GM23338 (cell line): ENCODE measurements at regions not wholly inside any gene's neighbourhood (a gene's known extent, or its start where the extent isn't known, plus 50 kb on each side); places are given as distances from the start of the nearest gene placed in this dataset.

ENCODE experiments used
- ATAC-seq: fragments of 200-7000 bp; cut with Tn5 transposase; 3 replicates; pipeline ENCODE4 v1.9.1; 2020
- DNase-seq: peaks from one replicate; pipeline ENCODE4 v3.0.0-alpha.2; 2015; ENCODE audit warnings: low spot score
- H2AFZ ChIP-seq: fragments of 200-600 bp; sonication (generic); 2 replicates; pipeline ENCODE4 v1.8.0; 2016; ENCODE audit warnings: antibody characterized with exemption, mild to moderate bottlenecking, moderate library complexity
- H3F3A ChIP-seq: fragments of 200-600 bp; sonication (generic); replicated peaks from 2 replicates; pipeline ENCODE4 v1.8.0; 2017; ENCODE audit warnings: antibody characterized with exemption, mixed run types, low read depth
- H3K27ac ChIP-seq: fragments of 200-600 bp; sonication (generic); 2 replicates; pipeline ENCODE4 v1.6.1; 2016; ENCODE audit warnings: low read depth
- H3K27me3 ChIP-seq: fragments of 200-600 bp; sonication (generic); 2 replicates; pipeline ENCODE4 v1.8.0; 2016; ENCODE audit warnings: mild to moderate bottlenecking, mixed run types, moderate library complexity; ENCODE audit not compliant: insufficient read depth
- H3K36me3 ChIP-seq: fragments of 200-600 bp; sonication (generic); 2 replicates; pipeline ENCODE4 v1.8.0; 2016; ENCODE audit warnings: mild to moderate bottlenecking; ENCODE audit not compliant: insufficient read depth
- H3K4me1 ChIP-seq: fragments of 200-600 bp; sonication (generic); 2 replicates; pipeline ENCODE4 v1.8.0; 2016; ENCODE audit warnings: mild to moderate bottlenecking, moderate library complexity; ENCODE audit not compliant: insufficient read depth
- H3K4me2 ChIP-seq: fragments of 200-600 bp; sonication (generic); 2 replicates; pipeline ENCODE4 v1.7.1; 2017; ENCODE audit warnings: mixed run types
- H3K4me3 ChIP-seq: fragments of 200-600 bp; sonication (generic); 2 replicates; pipeline ENCODE4 v1.6.1; 2016; ENCODE audit warnings: mixed run types
- H3K79me2 ChIP-seq: fragments of 200-600 bp; sonication (generic); replicated peaks from 2 replicates; pipeline ENCODE4 v1.8.0; 2017; ENCODE audit warnings: mild to moderate bottlenecking; ENCODE audit not compliant: insufficient read depth
- H3K9me2 ChIP-seq: fragments of 200-600 bp; sonication (generic); 2 replicates; pipeline ENCODE4 v1.8.0; 2017; ENCODE audit not compliant: insufficient read depth
- H4K20me1 ChIP-seq: fragments of 200-600 bp; sonication (generic); replicated peaks from 2 replicates; pipeline ENCODE4 v1.8.0; 2017; ENCODE audit warnings: mild to moderate bottlenecking; ENCODE audit not compliant: insufficient read depth
- H3K27ac Mint-ChIP-seq: 2 replicates; pipeline ENCODE4 v1.8.0; 2020; ENCODE audit warnings: inconsistent platforms, mild to moderate bottlenecking, moderate library complexity, mixed read lengths
- H3K27me3 Mint-ChIP-seq: 3 replicates; pipeline ENCODE4 v1.8.0; 2022; ENCODE audit warnings: low read depth, mild to moderate bottlenecking, moderate library complexity, mixed read lengths, inconsistent platforms; ENCODE audit not compliant: insufficient read depth, poor library complexity
- H3K36me3 Mint-ChIP-seq: 3 replicates; pipeline ENCODE4 v1.8.0; 2021; ENCODE audit warnings: low read depth, mild to moderate bottlenecking, inconsistent platforms, moderate library complexity, mixed read lengths
- H3K4me1 Mint-ChIP-seq: 3 replicates; pipeline ENCODE4 v1.8.0; 2020; ENCODE audit warnings: mild to moderate bottlenecking, inconsistent platforms, mixed read lengths
- H3K4me3 Mint-ChIP-seq: 3 replicates; pipeline ENCODE4 v1.8.0; 2021; ENCODE audit warnings: moderate library complexity, mild to moderate bottlenecking, inconsistent platforms, mixed read lengths
- H3K9me3 Mint-ChIP-seq: 3 replicates; pipeline ENCODE4 v1.8.0; 2020; ENCODE audit warnings: moderate library complexity, mild to moderate bottlenecking, inconsistent platforms, mixed read lengths
- ETS1 ChIP-seq: IDR thresholded peaks from 2 replicates; pipeline ENCODE4 v1.6.1; 2016; ENCODE audit warnings: antibody characterized with exemption
- EZH2phosphoT487 ChIP-seq: fragments of 200-600 bp; sonication (generic); IDR thresholded peaks from one replicate; pipeline ENCODE4 v1.8.1; 2018; ENCODE audit warnings: antibody characterized with exemption; ENCODE audit not compliant: unreplicated experiment
- JUNB ChIP-seq: IDR thresholded peaks from one replicate; pipeline ENCODE4 v1.6.1; 2016; ENCODE audit warnings: antibody characterized with exemption; ENCODE audit not compliant: unreplicated experiment
- NANOG ChIP-seq: IDR thresholded peaks from 2 replicates; pipeline ENCODE4 v1.6.1; 2016; ENCODE audit warnings: antibody characterized with exemption, borderline replicate concordance
- POLR2AphosphoS5 ChIP-seq: IDR thresholded peaks from 2 replicates; pipeline ENCODE4 v1.6.1; 2016; ENCODE audit warnings: antibody characterized with exemption, low read depth
- TF ChIP-seq, protein P1 (sequence below): IDR thresholded peaks from one replicate; pipeline ENCODE4 v1.6.1; 2018; ENCODE audit warnings: antibody characterized with exemption; ENCODE audit not compliant: unreplicated experiment

GRCh38 chr15:62889734-62890505 lies 152.6 kb upstream of the TPM1 start:
- Histone ChIP-seq H3K27ac (no peak overlapping the region), H3K4me2 (no peak overlapping the region), H4K20me1 (no peaks in the 10 kb centered on the region), H3K36me3 (no peaks in the 10 kb centered on the region), H2AFZ (no peak overlapping the region), H3K4me1 (peaks cover 26% of the 10 kb centered on the region), H3K9me2 (no peaks in the 10 kb centered on the region), H3F3A (no peaks in the 10 kb centered on the region), H3K4me3 (no peak overlapping the region), H3K79me2 (no peaks in the 10 kb centered on the region), H3K27me3 (no peaks in the 10 kb centered on the region)
- peaks cover 30% of the 10 kb centered on the region for H3K4me1 Mint-ChIP-seq
- H3K36me3 Mint-ChIP-seq: no peaks in the 10 kb centered on the region
- DNase-seq: no peak
- peaks cover 3% of the 10 kb centered on the region for H3K27me3 Mint-ChIP-seq
- H3K9me3 Mint-ChIP-seq: no peaks in the 10 kb centered on the region
- TF ChIP-seq, protein P1, sequence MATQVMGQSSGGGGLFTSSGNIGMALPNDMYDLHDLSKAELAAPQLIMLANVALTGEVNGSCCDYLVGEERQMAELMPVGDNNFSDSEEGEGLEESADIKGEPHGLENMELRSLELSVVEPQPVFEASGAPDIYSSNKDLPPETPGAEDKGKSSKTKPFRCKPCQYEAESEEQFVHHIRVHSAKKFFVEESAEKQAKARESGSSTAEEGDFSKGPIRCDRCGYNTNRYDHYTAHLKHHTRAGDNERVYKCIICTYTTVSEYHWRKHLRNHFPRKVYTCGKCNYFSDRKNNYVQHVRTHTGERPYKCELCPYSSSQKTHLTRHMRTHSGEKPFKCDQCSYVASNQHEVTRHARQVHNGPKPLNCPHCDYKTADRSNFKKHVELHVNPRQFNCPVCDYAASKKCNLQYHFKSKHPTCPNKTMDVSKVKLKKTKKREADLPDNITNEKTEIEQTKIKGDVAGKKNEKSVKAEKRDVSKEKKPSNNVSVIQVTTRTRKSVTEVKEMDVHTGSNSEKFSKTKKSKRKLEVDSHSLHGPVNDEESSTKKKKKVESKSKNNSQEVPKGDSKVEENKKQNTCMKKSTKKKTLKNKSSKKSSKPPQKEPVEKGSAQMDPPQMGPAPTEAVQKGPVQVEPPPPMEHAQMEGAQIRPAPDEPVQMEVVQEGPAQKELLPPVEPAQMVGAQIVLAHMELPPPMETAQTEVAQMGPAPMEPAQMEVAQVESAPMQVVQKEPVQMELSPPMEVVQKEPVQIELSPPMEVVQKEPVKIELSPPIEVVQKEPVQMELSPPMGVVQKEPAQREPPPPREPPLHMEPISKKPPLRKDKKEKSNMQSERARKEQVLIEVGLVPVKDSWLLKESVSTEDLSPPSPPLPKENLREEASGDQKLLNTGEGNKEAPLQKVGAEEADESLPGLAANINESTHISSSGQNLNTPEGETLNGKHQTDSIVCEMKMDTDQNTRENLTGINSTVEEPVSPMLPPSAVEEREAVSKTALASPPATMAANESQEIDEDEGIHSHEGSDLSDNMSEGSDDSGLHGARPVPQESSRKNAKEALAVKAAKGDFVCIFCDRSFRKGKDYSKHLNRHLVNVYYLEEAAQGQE: no peak
- TF ChIP-seq JUNB: no peak
- H3K27ac Mint-ChIP-seq: no peak overlapping the region
- ATAC-seq: no peak
- no peak overlapping the region for H3K4me3 Mint-ChIP-seq

GRCh38 chr15:62894322-62895085 lies 148.0 kb upstream of the TPM1 start:
- Mint-ChIP-seq H3K27me3 (peaks cover 6% of the 10 kb centered on the region), H3K27ac (no peak overlapping the region), H3K4me1 (peaks cover 33% of the 10 kb centered on the region), H3K4me3 (no peak overlapping the region), H3K9me3 (no peaks in the 10 kb centered on the region), H3K36me3 (no peaks in the 10 kb centered on the region)
- Histone ChIP-seq H3K27ac (no peak overlapping the region), H3K4me2 (no peak overlapping the region), H2AFZ (peak overlapping the region; percentile 43; the same call in 1 of the 2 replicates), H3K4me3 (no peak overlapping the region), H3K79me2 (no peaks in the 10 kb centered on the region), H3K4me1 (peaks cover 24% of the 10 kb centered on the region), H3K27me3 (no peaks in the 10 kb centered on the region), H3K36me3 (no peaks in the 10 kb centered on the region), H3F3A (no peaks in the 10 kb centered on the region), H4K20me1 (no peaks in the 10 kb centered on the region), H3K9me2 (no peaks in the 10 kb centered on the region)
- ATAC-seq: peak; percentile 24; the same call in 2 of the 3 replicates
- no peak for DNase-seq
- TF ChIP-seq JUNB: no peak
- no peak for TF ChIP-seq NANOG
- TF ChIP-seq ETS1: no peak
- TF ChIP-seq, protein P1: no peak
- no peak for TF ChIP-seq POLR2AphosphoS5
- TF ChIP-seq EZH2phosphoT487: no peak
